ENCODE measurements at regions not wholly inside any gene's neighbourhood (a gene's known extent, or its start where the extent isn't known, plus 50 kb on each side); places are given as distances from the start of the nearest gene placed in this dataset.

GRCh38 chr4:27407616-27408015 lies 547.0 kb downstream of the STIM2 start:
- WGBS, 4 donors = 92 to 100% (median 94%) methylated on average over 1 of the region's 1 CpG
- DNase-seq (no peak), ATAC-seq (no peak)
- H3K4me3 ChIP-seq = no peak overlapping the region
- intact Hi-C loops (cut with DNase I) = no loop called here
- TF ChIP-seq, protein P1, sequence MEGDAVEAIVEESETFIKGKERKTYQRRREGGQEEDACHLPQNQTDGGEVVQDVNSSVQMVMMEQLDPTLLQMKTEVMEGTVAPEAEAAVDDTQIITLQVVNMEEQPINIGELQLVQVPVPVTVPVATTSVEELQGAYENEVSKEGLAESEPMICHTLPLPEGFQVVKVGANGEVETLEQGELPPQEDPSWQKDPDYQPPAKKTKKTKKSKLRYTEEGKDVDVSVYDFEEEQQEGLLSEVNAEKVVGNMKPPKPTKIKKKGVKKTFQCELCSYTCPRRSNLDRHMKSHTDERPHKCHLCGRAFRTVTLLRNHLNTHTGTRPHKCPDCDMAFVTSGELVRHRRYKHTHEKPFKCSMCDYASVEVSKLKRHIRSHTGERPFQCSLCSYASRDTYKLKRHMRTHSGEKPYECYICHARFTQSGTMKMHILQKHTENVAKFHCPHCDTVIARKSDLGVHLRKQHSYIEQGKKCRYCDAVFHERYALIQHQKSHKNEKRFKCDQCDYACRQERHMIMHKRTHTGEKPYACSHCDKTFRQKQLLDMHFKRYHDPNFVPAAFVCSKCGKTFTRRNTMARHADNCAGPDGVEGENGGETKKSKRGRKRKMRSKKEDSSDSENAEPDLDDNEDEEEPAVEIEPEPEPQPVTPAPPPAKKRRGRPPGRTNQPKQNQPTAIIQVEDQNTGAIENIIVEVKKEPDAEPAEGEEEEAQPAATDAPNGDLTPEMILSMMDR (IDR thresholded peaks at IDR 0.05) = no peak
- TF ChIP-seq POLR2A (IDR thresholded peaks at IDR 0.05) = no peak
- no peak overlapping the region for H3K27ac ChIP-seq
- H3K9me3 ChIP-seq = peaks cover 0 to 29% (median 12%) of the 10 kb centered on the region in 12 donors
- H3K4me1 ChIP-seq = peaks cover 0 to 4% (median 0%) of the 10 kb centered on the region in 12 donors
- H3K36me3 ChIP-seq = no peaks in the 10 kb centered on the region
- no peaks in the 10 kb centered on the region for H3K27me3 ChIP-seq

GRCh38 chr4:27412613-27413012 lies 552.0 kb downstream of the STIM2 start:
- WGBS, 4 donors = 87 to 95% (median 92%) methylated on average over 1 of the region's 1 CpG
- peaks cover 0 to 17% (median 0%) of the 10 kb centered on the region in 12 donors for H3K9me3 ChIP-seq
- ATAC-seq (no peak), DNase-seq (no peak)
- H3K36me3 ChIP-seq = no peaks in the 10 kb centered on the region
- peaks cover 0 to 4% (median 0%) of the 10 kb centered on the region in 12 donors for H3K4me1 ChIP-seq
- H3K27me3 ChIP-seq = no peaks in the 10 kb centered on the region
- no peak overlapping the region for H3K27ac ChIP-seq
- intact Hi-C loops (cut with DNase I) = no loop called here
- TF ChIP-seq, protein P1 (IDR thresholded peaks at IDR 0.05) = no peak
- no peak for TF ChIP-seq POLR2A (IDR thresholded peaks at IDR 0.05)
- H3K4me3 ChIP-seq = no peak overlapping the region

GRCh38 chr4:27414887-27415731 lies 554.5 kb downstream of the STIM2 start:
- DNase-seq (no peak), ATAC-seq (peak in 1 of 4 donors; percentile 48)
- no peak overlapping the region for H3K27ac ChIP-seq
- no peaks in the 10 kb centered on the region for H3K27me3 ChIP-seq
- 59 to 65% (median 60%) methylated on average over 3 of the region's 3 CpGs for WGBS, 4 donors
- intact Hi-C loops (cut with DNase I) = no loop called here
- H3K4me1 ChIP-seq = peaks cover 0 to 4% (median 0%) of the 10 kb centered on the region in 12 donors
- H3K36me3 ChIP-seq = no peaks in the 10 kb centered on the region
- peaks cover 0 to 28% (median 2%) of the 10 kb centered on the region in 12 donors for H3K9me3 ChIP-seq
- TF ChIP-seq POLR2A (IDR thresholded peaks at IDR 0.05) = no peak
- TF ChIP-seq, protein P1 (IDR thresholded peaks at IDR 0.05) = no peak
- H3K4me3 ChIP-seq = no peak overlapping the region

DNA sequence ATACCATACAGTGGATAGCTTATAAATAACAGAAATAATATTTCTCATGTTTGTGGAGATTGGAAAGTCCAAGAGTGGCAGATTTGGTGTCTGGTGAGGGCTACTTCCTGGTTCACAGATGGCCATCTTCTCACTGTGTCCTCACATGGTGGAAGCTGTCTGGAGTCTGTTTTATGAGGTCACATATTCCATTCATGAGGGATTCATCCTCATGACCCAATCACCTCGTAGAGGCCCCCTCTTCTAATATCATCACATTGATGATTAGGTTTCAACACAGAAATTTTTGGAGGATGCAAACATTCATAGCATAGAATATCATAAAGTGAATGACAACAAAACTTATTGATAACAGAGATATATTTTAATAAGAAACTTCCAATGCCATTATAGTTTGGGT lies 568.0 kb downstream of the STIM2 start:
- no peak overlapping the region for H3K4me3 ChIP-seq
- WGBS, 4 donors = 35 to 55% (median 39%) methylated on average over 1 of the region's 1 CpG
- no peak overlapping the region for H3K27ac ChIP-seq
- peaks cover 0 to 5% (median 0%) of the 10 kb centered on the region in 12 donors for H3K4me1 ChIP-seq
- no peak for ATAC-seq
- no peaks in the 10 kb centered on the region for H3K36me3 ChIP-seq
- no peak for TF ChIP-seq POLR2A (IDR thresholded peaks at IDR 0.05)
- TF ChIP-seq, protein P1 (IDR thresholded peaks at IDR 0.05) = no peak
- no peaks in the 10 kb centered on the region for H3K27me3 ChIP-seq
- intact Hi-C loops (cut with DNase I) = no loop called here
- H3K9me3 ChIP-seq = peaks cover 0 to 8% (median 0%) of the 10 kb centered on the region in 12 donors
- DNase-seq = no peak

Data from heart left ventricle (tissue), 16 donors.